GM21447 (cell line): ENCODE measurements at regions not wholly inside any gene's neighbourhood (a gene's known extent, or its start where the extent isn't known, plus 50 kb on each side); places are given as distances from the start of the nearest gene placed in this dataset.
"Not testable (repeated sequence)": the region's sequence is repeated elsewhere in the genome, so short reads cannot be mapped to it uniquely, and the experiment has no call there.

Experiments
- ATAC-seq: cut with Tn5 transposase; IDR thresholded peaks from one replicate; pipeline ENCODE4 v1.9.1; 2021; ENCODE audit not compliant: unreplicated experiment

DNA sequence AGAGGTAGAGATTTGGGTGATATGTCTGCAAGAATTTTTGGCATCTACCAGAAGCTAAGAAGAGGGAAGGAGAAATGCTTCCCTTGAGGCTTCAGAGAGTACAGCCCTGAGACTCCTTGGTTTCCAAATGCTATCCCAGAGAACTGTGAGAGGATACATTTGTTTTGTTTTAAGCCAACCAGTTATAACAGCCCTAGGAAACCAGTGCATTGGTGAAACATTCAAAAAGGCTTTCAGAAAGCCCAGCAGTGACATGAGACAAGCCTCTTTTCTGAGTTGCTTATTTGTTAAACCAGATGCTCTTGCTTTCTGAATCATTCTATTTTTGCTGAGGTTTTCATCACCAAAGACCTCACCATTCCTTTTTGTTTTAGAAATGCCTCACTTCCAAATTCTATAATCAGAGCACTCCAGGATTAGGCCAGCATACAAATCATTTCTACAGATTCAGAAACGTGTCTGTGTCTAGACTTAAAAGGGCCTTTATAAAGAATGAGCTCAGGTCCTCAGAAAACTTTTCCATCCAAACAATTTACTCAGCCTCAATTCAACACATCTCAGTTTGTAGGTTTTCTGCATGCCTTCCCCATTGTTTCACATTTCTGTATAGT, 1617.8 kb upstream of the FLRT2 start:
- no peak for ATAC-seq

- ATAC-seq = no peak
Measured at GRCh38 chr14:83913476-83913875, 1616.5 kb upstream of the FLRT2 start.

DNA sequence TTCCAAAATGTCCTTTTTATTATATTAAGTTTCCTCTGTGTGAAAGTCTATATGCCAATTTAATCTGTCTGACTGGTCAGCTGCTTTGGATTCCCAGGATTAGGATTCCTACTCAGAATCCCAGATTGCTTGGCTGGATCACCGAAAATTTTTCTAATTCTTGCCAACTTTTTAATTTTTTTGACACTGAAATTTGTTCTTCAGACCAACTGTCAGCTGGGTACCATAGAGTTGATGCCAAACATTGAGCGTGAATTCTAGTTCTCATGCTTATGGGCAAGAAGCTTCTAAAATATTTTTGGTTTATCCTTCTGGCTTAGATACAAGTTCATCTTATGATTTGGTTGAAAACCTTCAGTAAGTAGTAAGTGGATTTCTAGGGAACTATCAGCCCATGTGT, 1611.4 kb upstream of the FLRT2 start:
- no peak for ATAC-seq

- not testable (repeated sequence) for ATAC-seq
Measured at GRCh38 chr14:83919675-83920074, 1610.3 kb upstream of the FLRT2 start.

- no peak for ATAC-seq
Measured at GRCh38 chr14:83923842-83924241, 1606.1 kb upstream of the FLRT2 start.

DNA sequence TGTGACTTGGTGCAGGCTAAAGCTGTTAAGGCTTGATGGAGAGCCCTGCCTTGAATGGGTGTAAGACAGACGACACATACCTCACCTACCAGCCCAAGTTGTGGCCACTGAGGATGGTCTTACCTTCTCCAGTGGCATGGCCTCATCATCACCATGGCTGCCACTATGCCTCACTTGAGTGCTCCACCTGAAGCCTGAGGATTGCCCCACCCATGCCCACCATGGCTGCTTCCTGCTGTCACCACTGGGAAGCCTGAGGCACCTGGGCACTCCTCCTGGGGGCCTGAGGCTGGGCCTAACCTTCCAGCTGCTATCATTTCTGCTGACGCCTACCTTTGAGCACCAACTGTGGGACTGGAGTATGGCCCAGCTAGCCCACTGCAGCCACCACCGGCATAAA, 1605.7 kb upstream of the FLRT2 start:
- ATAC-seq = no peak

DNA sequence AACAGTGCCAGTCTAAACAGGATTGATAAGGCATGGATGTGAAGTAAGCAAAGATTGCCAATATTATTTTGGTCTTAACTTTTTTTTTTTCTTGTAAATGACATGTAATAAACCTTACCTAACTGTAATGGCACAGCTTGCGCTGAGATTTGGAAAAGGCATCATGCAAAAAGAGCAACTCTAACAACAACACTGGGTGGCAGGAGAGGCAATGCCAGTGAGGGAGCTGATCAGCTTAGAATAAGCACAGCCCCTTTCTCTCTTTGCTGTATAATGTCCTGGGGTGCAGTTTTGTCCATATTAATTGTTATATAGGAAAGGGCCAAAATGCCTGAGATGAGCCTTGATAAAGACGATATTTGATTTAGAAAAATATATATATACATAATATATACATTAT, 1589.7 kb upstream of the FLRT2 start:
- ATAC-seq = no peak

GRCh38 chr14:83958359-83958758, 1571.6 kb upstream of the FLRT2 start:
- ATAC-seq = no peak

- no peak for ATAC-seq
Measured at GRCh38 chr14:83960832-83961512, 1569.0 kb upstream of the FLRT2 start.

DNA sequence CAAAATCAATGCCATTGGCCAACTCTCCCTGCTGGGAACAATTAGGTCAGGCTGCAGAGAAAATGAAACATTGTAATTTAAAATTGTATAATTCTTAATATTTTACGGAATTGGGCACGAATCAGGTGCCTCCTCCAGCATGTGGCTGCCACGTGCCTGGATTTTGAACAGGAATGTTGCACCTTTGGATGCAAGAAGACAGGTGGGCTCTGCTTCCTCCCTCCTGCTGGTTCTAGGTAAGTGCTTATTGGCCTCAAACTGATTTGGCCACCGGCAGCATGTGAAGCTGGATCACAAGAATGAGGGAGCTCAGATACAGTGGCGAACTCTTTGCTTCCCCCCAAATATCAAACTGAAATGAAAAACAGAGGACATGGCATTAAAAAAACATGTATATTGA, 1559.9 kb upstream of the FLRT2 start:
- no peak for ATAC-seq

- ATAC-seq = no peak
Measured at GRCh38 chr14:83972631-83973030, 1557.3 kb upstream of the FLRT2 start.

DNA sequence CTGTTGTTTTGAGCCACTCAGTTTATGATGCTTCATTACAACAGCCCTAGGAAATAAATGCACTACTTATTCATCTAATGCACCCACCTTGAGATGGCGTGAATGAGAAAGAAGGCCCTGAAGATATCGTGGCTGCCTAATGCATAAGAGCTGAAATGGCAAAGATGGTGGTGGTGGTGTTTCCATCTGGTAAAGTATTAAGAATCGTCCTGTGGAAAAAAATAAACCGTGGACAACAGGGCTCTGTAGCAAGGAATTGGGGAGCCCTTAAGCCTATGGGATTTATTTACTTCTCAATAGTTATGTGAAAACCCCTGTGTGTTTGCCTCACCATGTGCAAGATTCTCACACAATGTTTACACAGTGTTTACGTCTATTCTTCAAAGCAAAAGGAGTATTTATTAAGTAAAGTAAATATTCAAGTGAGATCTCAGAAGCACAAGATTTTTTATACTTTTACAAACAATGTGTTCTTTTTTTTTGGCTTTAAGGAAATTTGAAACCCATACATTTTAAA, 1555.2 kb upstream of the FLRT2 start:
- no peak for ATAC-seq

GRCh38 chr14:83975435-83975834, 1554.5 kb upstream of the FLRT2 start:
- ATAC-seq = no peak

GRCh38 chr14:83975841-83976770, 1553.8 kb upstream of the FLRT2 start:
- ATAC-seq = no peak

DNA sequence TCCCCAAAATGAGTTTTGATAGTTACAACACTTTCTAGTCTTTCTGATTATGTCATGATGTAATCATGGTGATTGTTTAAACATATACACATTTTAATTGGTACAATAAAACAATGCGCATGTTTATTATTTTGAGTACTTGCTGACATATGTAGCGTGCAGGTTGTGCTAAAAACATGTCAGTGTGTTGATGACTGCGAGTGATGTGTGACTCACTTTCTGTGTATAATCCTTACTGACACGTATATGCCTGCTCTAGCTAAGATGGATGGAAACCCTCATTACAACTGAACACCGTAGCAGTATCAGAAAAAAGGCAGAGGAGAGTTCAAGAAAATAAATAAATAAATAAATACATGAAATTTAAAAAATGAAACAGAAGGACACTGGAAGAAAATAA, 1552.4 kb upstream of the FLRT2 start:
- ATAC-seq = no peak

- ATAC-seq = not testable (repeated sequence)
Measured at GRCh38 chr14:83981676-83982258, 1548.2 kb upstream of the FLRT2 start.

GRCh38 chr14:83988275-83988674, 1541.7 kb upstream of the FLRT2 start:
- no peak for ATAC-seq

GRCh38 chr14:83991666-83992065, 1538.3 kb upstream of the FLRT2 start:
- no peak for ATAC-seq

DNA sequence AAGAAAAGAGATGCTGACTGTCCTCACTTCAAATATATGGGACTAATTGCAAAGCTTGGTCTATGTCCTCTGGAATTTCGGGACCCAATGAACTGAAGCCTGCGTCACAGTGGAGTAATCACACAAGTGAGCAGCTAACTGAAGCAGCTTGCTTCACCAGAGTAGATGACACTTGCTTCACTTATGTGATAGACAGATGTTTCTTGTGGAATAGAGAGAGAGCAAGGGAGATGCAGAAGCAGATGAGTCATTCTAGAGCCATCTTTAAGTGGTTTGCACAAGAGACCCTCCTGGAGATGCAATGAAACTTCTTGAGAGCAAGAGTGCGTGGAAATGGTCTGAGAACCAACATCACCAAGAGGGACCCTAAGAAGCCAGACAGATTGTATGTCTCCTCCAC, 1537.1 kb upstream of the FLRT2 start:
- ATAC-seq = no peak

DNA sequence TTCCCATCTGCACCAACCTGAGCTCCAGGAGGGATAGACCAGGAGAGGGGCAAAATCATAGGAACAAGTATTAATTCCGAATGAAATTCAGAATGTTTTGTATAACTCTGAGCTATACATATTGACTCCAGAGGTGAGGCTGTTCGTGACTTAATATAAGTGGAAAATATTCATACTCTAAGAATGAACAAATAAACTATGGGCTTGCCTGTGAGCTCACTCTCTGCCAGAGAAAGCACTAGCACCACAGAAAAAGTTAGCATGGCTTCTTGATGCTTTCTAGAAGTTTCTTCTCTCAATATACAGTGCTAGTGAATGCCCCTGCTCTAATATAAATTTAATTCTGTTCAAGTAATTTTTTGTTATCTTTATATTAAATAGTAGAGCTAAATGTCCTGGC, 1536.4 kb upstream of the FLRT2 start:
- ATAC-seq = no peak

DNA sequence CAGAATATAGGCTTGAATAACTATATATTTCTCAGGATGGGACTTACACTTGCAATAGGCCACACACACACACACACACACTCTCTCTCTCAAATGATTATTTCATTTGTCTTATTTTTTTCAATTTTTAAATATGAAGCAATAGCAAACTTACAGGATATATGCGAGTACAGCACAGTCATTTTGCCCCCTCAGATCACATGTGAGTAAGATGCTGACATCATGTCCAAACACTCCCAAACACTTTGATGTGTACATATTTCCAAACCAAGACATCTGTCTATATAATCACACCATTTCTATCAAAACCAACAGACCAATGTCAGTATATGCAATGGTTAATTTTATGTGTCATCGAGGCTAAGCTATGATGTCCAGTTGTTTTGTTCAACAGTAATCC, 1535.9 kb upstream of the FLRT2 start:
- ATAC-seq = no peak
